ENCODE measurements at regions not wholly inside any gene's neighbourhood (a gene's known extent, or its start where the extent isn't known, plus 50 kb on each side); places are given as distances from the start of the nearest gene placed in this dataset.
"Not testable (repeated sequence)": the region's sequence is repeated elsewhere in the genome, so short reads cannot be mapped to it uniquely, and the experiment has no call there.

GRCh38 chrX:1140236-1140681, 72.2 kb downstream of the CRLF2 start:
- no peak for DNase-seq

GRCh38 chrX:1139185-1139500, 73.3 kb downstream of the CRLF2 start:
- no peak for DNase-seq

GRCh38 chrX:1138476-1139184, 73.8 kb downstream of the CRLF2 start:
- no peak for DNase-seq

- DNase-seq = no peak
These were observed 74.9 kb downstream of the CRLF2 start for GRCh38 chrX:1137531-1137930.

- not testable (repeated sequence) for DNase-seq
These were observed 75.9 kb downstream of the CRLF2 start for GRCh38 chrX:1136582-1136981.

GRCh38 chrX:1134976-1135375, 77.5 kb downstream of the CRLF2 start:
- no peak for DNase-seq

GRCh38 chrX:1134156-1134555, 78.3 kb downstream of the CRLF2 start:
- no peak for DNase-seq

GRCh38 chrX:1126738-1127137, 85.7 kb downstream of the CRLF2 start:
- no peak for DNase-seq

- DNase-seq = no peak
These were observed 87.9 kb downstream of the CRLF2 start for GRCh38 chrX:1124531-1124930.

GRCh38 chrX:1122851-1123250, 89.6 kb downstream of the CRLF2 start:
- DNase-seq = not testable (repeated sequence)

GRCh38 chrX:1119275-1119674, 93.2 kb downstream of the CRLF2 start:
- no peak for DNase-seq

- no peak for DNase-seq
These were observed 93.8 kb downstream of the CRLF2 start for GRCh38 chrX:1118572-1119199.

- not testable (repeated sequence) for DNase-seq
These were observed 97.0 kb downstream of the CRLF2 start for GRCh38 chrX:1115411-1115810.

- no peak for DNase-seq
These were observed 100.1 kb downstream of the CRLF2 start for GRCh38 chrX:1112321-1112720.

GRCh38 chrX:1111601-1112300, 100.7 kb downstream of the CRLF2 start:
- DNase-seq = no peak

GRCh38 chrX:1109580-1110119, 102.8 kb downstream of the CRLF2 start:
- DNase-seq = no peak

GRCh38 chrX:1108501-1109445, 103.7 kb downstream of the CRLF2 start:
- no peak for DNase-seq

GRCh38 chrX:1106478-1107210, 105.8 kb downstream of the CRLF2 start:
- no peak for DNase-seq

GRCh38 chrX:1105671-1106419, 106.6 kb downstream of the CRLF2 start:
- DNase-seq = no peak

- DNase-seq = not testable (repeated sequence)
These were observed 107.4 kb downstream of the CRLF2 start for GRCh38 chrX:1105031-1105430.

- no peak for DNase-seq
These were observed 109.1 kb downstream of the CRLF2 start for GRCh38 chrX:1103360-1103759.

Measured in CD4-positive, alpha-beta T cell treated with Interleukin-17A for 1 hour (primary cell).